Hindlimb muscle (tissue), 1 donor: ENCODE measurements at regions not wholly inside any gene's neighbourhood (a gene's known extent, or its start where the extent isn't known, plus 50 kb on each side); places are given as distances from the start of the nearest gene placed in this dataset.

Experiments
- DNase-seq: peaks from one replicate; pipeline ENCODE4 v3.0.0-alpha.2; 2013

- no peak for DNase-seq
Measured at GRCh38 chr2:43051338-43051737, 175.1 kb downstream of the ZFP36L2 start.

DNA sequence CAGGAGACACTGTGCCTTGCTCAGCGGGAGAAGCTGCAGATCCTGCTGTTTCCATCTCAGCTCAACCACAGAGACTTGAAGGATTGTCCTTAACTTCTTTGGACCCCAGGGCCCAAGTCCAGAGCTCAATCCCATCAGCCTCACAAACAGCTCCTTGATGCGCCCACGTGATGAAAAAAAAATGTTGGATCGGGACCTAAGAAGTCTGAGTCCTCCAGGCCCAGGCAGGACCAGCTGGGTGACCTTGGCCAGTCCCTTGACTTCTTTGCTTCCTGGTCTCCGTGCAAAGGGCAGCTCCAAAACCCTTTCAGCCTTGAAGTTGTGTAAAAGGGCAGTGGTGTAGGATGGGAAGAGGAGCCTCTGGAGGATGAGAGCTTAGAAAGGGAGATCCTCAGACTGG, 175.5 kb downstream of the ZFP36L2 start:
- DNase-seq = no peak

DNA sequence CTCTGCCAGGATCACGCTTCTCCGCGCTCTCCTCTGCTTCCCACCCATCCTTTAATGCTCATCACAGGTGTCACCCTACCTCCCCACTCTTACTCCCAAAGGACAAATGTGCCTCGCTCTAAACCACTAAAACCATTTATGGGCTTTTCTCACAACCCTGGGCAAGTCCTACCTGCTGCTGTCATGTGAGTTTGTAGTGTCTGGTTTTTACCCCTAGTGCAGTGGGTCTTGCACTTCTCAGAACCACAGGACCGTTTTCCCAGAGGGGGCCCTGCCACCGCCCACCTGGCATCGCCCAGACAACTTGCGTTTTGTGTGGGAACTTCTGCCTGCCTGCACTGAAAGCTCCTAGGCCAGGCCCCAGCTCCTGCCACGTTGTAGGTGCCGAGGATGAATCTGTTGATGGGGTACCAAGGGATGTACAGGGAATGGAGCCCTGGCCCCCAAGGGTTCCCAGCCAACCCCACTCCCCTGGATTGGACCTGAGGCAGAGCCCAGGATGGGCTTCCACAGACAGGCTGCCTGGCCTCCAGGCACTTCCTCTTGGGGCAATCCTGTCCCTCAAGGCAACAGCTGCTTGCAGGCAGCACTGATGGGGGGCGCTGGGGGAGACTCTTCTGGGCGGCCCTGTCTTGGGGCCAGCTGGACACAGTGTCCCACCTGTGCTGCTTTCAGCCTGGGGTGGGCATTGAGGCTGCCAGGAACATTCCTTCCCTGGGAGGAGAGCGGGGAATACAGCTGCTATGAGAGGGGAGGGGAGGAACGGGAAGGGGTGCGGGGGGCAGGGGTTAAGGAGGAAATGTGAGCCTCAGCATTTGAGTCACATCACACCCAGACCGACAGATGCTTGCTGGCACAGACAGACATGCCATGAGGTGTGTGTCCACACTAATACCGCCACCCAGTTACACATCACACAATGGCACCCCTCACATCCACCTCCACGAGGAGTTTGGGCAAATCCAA, 176.3 kb downstream of the ZFP36L2 start:
- DNase-seq = no peak

DNA sequence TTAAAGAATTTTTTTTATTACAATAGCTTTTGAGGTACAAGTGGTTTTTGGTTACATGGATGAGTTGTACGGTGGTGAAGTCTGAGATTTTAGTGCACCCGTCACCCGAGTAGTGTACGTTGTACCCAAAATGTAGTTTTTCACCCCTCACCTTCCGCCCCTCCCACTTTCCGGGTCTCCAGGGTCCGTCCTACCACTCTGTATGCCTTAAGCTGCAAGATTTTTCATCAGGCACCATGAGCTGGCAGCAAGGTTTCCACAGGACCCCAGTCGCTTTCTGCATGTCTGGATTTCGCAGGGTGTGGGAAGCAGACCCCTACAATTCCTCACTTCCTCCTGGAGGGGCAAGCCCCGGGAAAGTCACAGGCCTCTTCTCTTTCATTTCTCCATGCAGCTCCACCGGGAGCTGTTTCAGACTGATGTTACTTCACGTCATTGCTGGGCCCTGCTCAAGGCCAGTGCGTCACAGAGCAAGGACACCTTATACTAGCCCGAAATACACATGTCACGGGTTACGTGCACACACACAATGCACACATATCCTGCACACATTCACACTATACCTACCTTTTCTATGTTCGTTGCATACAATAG, 179.1 kb downstream of the ZFP36L2 start:
- no peak for DNase-seq

- no peak for DNase-seq
Measured at GRCh38 chr2:43045866-43046265, 180.5 kb downstream of the ZFP36L2 start.

GRCh38 chr2:43044093-43044681, 182.2 kb downstream of the ZFP36L2 start:
- DNase-seq = no peak

DNA sequence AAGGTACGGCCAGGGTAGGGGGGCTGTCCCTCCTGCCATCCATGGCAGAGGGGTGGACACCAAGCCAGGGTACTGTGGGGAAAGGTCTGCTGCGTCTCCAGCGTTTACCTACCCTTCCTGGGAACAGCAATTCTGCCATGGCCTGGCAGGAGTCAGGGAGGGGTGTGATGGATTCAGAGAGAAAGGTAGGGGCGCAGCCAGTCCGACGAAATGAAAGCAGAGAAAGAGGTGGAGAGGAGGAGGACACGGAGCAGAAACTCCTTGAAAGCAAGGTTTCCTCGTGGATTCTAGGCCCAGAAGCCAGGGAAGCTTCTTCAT, 182.9 kb downstream of the ZFP36L2 start:
- no peak for DNase-seq

DNA sequence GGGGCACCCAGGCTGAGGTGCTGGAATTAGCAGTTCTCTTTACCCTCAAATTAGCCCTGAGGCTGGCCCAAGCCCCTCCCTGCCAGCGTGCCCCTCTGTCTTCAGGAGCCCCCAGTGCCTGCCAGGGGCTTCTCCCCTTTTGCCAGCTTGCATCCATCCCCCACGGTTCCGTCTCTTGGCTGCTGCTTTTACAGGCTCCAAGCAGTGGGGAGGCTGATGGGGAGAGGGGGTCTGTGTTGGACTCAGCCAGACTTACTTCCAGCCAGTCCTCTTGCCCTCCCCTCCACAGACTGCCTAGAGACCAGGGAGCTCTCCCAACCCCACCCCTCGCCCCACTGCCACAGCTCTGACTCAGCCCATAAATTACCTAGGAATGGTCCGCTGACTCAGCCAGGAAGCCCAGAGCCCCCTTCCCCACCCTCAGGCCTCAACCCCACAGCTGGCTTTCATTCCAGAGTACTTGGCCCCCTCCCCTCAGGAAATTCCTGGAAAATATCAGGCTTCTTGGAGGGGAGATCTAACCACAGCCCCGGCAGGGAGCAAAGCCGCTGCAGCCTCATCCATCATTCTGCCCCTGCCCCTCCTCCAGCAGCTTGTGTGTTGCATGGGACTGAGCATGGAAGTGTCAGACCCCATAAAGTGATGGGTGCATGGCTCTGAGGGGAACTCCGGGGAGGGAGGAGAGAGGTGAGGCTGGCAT, 184.6 kb downstream of the ZFP36L2 start:
- DNase-seq = peak; percentile 83

GRCh38 chr2:43041173-43041591, 185.2 kb downstream of the ZFP36L2 start:
- DNase-seq = no peak

- DNase-seq = no peak
Measured at GRCh38 chr2:43040084-43040854, 186.1 kb downstream of the ZFP36L2 start.

DNA sequence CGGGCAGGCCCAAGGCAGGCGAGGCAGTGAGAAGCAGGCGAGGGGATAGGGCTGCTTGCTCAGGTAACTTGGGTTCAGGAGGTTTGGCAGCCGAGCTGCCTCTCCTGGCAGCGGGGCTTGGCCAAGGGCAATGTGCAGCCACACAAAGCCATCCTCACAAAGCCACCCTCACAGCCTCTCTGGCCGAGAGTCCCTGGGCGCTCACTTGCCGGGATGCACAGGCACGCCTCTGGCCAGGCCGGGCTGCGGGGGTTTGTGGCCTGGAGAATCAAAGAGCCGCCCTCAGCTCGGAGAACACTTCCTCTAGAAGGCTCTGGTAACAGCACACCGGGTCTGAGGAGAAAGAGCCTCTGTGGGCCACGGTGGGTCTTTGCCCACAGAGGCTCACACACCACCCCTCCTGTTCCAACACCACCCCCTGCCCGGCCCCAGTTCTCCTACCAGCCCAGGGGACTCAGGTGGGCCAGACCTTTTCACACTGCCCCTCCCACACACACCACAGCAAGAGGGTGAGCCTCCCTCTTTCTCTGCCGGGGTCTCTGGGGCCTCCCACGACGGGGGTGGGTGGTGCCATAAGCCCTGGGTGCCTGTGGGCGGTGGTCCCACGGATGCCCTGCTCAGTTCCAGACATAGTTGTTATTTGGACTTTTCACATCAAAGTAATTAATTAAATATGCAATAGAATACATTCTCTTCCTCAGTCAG, 186.9 kb downstream of the ZFP36L2 start:
- DNase-seq = no peak

- DNase-seq = no peak
Measured at GRCh38 chr2:43038696-43039094, 187.7 kb downstream of the ZFP36L2 start.

GRCh38 chr2:43038034-43038695, 188.2 kb downstream of the ZFP36L2 start:
- DNase-seq = no peak

DNA sequence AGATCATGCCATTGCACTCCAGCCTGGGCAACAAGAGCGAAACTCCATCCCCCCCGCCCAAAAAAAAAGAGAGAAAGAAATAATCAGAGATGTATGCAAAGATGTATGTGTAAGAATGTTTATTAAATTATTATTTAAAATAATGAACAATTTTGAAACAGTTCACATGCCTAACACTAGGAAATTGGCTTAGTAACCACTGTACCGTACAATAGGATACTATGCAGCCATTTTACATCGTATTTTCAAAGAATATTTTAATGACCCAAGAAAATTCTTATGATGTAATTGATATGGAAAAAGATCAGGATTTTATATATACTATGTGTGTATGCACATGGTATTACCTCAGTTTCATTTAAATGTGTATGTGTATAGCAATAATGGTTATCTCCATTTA, 190.5 kb downstream of the ZFP36L2 start:
- DNase-seq = no peak

GRCh38 chr2:43034921-43035320, 191.5 kb downstream of the ZFP36L2 start:
- DNase-seq = no peak

DNA sequence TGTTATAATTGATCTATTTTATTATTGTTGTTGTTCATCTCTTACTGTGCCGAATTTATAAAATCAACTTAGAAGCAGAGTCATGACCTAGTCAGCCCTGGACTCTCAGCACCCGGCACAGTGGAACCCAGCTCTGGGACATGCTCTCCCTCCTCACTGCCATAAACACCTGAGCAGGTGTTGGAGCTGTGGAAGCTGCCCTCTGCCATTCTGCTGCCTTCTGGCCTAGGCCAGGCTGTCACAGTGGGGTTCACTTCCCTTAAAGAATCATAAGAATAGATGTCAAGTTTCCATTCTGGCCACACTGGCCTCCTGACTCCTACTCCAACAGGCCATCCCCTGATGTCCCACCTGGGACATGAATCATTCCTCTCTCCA, 192.2 kb downstream of the ZFP36L2 start:
- DNase-seq = no peak

GRCh38 chr2:43033466-43034241, 192.8 kb downstream of the ZFP36L2 start:
- no peak for DNase-seq

GRCh38 chr2:43033016-43033270, 193.5 kb downstream of the ZFP36L2 start:
- no peak for DNase-seq

GRCh38 chr2:43032213-43033015, 194.0 kb downstream of the ZFP36L2 start:
- DNase-seq = peak; percentile 87
